BJ (cell line): ENCODE measurements at regions not wholly inside any gene's neighbourhood (a gene's known extent, or its start where the extent isn't known, plus 50 kb on each side); places are given as distances from the start of the nearest gene placed in this dataset.

Experiments used
- CTCF ChIA-PET: fragments of 350-600 bp; formaldehyde crosslinking; extraction: SDS; loops from one replicate; lab custom pipeline; 2021; ENCODE audit warnings: antibody characterized with exemption, inconsistent platforms; lab: Yijun Ruan, JAX
- POLR2A ChIA-PET: fragments of 300-600 bp; sonication (Branson Sonifier 250); formaldehyde crosslinking; extraction: SDS; loops from one replicate; lab custom pipeline; 2021; ENCODE audit warnings: antibody characterized with exemption; lab: Charles Lee
- DNase-seq: peaks from one replicate; pipeline ENCODE4 v3.0.0-alpha.2; 2011; ENCODE audit warnings: low read depth
- H3K27me3 ChIP-seq: 2 replicates; pipeline ENCODE4 v1.6.0; 2011; ENCODE audit warnings: low read length; ENCODE audit not compliant: control insufficient read depth, insufficient read depth
- H3K36me3 ChIP-seq: 2 replicates; pipeline ENCODE4 v1.5.1; 2011; ENCODE audit warnings: low read length; ENCODE audit not compliant: control insufficient read depth, insufficient read depth
- H3K4me3 ChIP-seq: 2 replicates; pipeline ENCODE4 v1.5.1; 2011; ENCODE audit warnings: low read depth, mild to moderate bottlenecking, control low read depth, low read length
- TF ChIP-seq, protein P1 (sequence below): IDR thresholded peaks from 2 replicates; pipeline ENCODE4 v1.5.1; 2011; ENCODE audit warnings: low read depth, mild to moderate bottlenecking, control low read depth, inconsistent platforms, low read length, moderate library complexity; ENCODE audit not compliant: insufficient read depth

DNA sequence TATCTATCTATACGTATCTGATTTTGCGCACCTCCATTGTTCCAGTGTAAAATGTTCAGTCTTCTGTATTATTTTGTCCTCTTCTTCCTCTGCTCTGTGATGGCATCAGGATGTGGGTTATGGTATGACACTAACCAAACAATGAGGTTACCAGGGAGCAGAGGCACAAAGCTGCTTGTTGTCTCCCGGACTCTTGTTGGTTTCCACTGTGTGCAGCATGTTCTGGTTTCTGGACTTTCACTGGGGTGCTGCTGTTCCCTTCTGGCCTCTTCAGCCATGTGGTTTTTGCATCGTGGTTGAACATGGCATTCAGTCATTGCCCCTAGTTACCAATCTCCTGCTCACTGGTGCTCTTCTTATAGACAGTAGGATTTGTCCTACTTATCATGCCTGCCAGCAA lies 665.9 kb downstream of the CBLN2 start:
- TF ChIP-seq, protein P1, sequence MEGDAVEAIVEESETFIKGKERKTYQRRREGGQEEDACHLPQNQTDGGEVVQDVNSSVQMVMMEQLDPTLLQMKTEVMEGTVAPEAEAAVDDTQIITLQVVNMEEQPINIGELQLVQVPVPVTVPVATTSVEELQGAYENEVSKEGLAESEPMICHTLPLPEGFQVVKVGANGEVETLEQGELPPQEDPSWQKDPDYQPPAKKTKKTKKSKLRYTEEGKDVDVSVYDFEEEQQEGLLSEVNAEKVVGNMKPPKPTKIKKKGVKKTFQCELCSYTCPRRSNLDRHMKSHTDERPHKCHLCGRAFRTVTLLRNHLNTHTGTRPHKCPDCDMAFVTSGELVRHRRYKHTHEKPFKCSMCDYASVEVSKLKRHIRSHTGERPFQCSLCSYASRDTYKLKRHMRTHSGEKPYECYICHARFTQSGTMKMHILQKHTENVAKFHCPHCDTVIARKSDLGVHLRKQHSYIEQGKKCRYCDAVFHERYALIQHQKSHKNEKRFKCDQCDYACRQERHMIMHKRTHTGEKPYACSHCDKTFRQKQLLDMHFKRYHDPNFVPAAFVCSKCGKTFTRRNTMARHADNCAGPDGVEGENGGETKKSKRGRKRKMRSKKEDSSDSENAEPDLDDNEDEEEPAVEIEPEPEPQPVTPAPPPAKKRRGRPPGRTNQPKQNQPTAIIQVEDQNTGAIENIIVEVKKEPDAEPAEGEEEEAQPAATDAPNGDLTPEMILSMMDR, result no peak
- ChIA-PET POLR2A (no interaction called here), CTCF (no interaction called here)
- Histone ChIP-seq H3K36me3 (no peaks in the 10 kb centered on the region), H3K27me3 (no peaks in the 10 kb centered on the region), H3K4me3 (no peak overlapping the region)
- no peak for DNase-seq

DNA sequence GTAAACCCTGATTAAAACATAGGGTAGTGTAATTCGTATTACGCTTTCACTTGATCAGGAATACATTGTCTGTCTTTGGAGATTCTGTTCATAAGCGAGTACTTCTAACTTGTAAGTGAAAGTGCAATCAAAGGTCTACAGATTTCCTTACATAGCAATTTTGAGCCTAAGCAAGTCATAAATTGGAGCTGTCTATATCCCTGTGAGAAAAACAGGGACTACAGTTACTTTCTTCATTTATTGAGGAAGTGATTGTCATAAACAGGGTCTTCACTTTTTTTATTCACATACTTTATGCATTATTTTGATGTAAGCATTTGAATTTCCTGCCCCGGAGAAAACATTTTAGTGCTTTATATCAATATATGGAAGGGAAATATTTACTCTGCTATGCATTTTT lies 670.4 kb downstream of the CBLN2 start:
- TF ChIP-seq, protein P1, result no peak
- H3K36me3 ChIP-seq, result no peaks in the 10 kb centered on the region
- DNase-seq, result no peak
- H3K27me3 ChIP-seq, result no peaks in the 10 kb centered on the region
- ChIA-PET CTCF (no interaction called here), POLR2A (no interaction called here)
- H3K4me3 ChIP-seq, result no peak overlapping the region

DNA sequence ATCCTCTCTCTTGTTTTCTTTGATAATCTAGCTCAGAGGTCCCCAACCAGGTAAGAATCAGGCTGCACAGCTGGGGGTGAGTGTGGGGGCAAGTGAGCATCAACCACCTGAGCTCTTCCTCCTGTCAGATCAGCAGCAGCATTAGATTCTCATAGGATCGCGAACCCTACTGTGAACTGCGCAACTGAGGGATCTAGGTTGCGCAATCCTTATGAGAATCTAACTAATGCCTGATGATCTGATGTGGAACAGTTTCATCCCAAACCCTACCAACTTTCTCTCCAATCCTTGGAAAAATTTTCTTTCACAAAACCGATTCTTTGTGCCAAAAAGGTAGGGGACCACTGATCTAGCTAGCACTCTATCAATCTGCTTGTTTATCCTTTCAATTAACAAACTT lies 678.3 kb downstream of the CBLN2 start:
- no peaks in the 10 kb centered on the region for H3K36me3 ChIP-seq
- DNase-seq, result no peak
- no peaks in the 10 kb centered on the region for H3K27me3 ChIP-seq
- CTCF ChIA-PET, result no interaction called here
- POLR2A ChIA-PET, result no interaction called here
- TF ChIP-seq, protein P1, result no peak
- no peak overlapping the region for H3K4me3 ChIP-seq

DNA sequence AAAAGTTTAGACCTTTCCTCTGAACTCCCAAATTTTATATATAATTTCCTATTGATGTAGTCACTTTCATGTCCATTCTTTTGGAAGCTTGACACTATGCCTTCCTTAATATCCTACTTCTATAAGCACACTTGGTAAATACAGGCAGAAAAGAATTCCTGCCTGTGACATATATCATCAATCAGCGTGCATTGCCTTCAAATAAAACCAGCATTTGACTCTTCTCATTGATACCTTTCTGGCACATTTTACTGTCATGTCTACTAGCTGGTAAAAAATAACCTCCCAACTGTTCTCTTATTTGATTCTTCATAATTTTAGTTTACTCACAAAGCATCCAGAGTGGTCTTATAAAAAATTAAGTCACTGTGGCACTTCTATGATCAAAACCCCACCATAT lies 693.5 kb downstream of the CBLN2 start:
- no peak for DNase-seq
- H3K27me3 ChIP-seq, result no peaks in the 10 kb centered on the region
- TF ChIP-seq, protein P1, result no peak
- no peaks in the 10 kb centered on the region for H3K36me3 ChIP-seq
- no peak overlapping the region for H3K4me3 ChIP-seq
- POLR2A ChIA-PET, result no interaction called here
- CTCF ChIA-PET, result no interaction called here

DNA sequence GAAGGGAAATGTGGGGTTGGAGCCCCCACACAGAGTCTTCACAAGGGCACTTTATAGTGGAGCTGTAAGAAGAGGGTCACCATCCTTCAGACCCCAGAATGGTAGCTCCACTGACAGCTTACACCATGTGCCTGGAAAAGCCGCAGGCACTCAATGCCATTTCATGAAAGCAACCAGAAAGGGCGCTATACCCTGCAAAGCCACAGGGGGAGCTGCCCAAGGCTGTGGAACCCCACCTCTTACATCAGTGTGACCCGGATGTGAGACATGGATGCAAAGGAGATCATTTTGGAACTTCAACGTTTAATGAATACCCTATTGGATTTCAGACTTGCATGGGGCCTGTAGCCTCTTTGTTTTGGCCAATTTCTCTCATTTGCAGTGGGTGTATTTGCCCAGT lies 694.7 kb downstream of the CBLN2 start:
- Histone ChIP-seq H3K36me3 (no peaks in the 10 kb centered on the region), H3K4me3 (no peak overlapping the region), H3K27me3 (no peaks in the 10 kb centered on the region)
- POLR2A ChIA-PET, result no interaction called here
- no peak for DNase-seq
- CTCF ChIA-PET, result no interaction called here
- TF ChIP-seq, protein P1, result no peak
